ENCODE measurements at regions not wholly inside any gene's neighbourhood (a gene's known extent, or its start where the extent isn't known, plus 50 kb on each side); places are given as distances from the start of the nearest gene placed in this dataset.

DNA sequence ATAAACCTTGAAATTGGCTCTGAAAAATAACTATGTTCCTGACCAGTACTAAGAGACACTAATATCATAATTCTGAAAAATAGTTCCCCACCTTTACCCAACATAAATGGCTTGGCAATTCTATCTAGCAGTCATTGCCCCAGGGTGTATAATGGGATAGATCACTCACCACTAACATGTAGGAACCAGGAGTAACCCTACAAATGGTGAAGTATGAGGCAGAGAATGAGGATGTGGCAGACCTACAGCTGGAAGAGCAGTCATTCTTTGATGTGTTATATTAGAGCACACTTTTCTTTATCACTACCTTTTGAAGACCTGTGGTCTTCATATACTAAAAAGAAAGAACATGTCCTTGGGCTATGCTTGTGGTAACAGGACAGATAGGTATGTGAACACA, 136.5 kb upstream of the SYNDIG1 start:
- DNase-seq, result no peak

DNA sequence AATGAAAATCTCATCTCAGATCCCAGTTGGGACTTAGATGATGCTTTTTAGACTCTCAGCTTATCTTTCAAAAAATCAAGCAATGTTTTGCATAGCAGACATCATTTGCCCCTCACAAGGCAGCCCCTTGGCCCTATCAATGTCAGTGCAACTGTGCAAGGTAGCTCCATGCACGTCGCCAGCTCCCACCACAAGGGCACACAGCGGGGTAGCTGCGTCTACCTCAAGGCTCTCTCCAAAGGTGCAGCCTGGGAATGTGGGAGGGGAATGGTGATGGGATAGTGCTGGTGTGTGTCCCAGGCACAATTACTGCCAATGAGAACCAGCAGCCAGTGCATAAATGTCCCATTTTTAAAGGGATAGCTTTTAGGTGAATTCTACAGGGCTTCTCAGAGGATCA, 137.5 kb upstream of the SYNDIG1 start:
- no peak for DNase-seq

DNA sequence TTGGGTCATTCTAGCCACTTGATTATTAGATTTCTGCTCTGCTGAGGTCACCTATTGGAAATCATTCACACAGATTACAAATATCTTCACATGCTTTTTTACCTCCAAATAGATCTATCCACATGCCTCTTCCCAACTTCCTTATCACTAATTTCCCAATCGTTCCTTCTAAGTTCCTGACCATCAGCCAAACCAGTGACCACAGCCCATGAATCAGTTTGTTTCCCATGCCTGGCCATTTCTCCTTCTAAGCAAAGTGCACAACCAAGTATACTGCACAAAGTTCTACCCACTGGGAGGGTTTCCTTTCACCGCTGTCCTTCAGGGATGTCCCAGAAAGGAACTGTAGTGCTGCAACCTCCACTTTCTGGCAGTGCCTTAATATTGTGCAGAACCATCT, 140.5 kb upstream of the SYNDIG1 start:
- DNase-seq, result no peak

DNA sequence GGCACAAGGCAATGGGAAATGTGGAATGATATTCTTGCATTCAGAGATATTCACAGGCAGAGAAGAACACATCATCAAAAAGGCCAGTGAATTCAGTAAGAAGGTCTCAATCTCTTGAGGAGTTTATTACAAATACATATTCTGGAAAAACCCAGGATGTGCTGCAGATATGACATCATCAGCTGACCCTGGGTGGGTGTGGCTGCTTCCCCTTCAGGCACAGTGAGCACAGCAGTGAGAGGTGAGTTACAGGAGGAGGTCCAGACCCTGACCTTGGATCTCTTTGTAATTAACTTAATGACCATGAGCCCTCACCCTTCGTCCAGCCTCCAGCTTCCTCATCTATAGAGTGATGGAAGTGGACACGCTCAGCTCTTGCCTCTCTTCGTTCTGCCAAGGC, 147.5 kb upstream of the SYNDIG1 start:
- no peak for DNase-seq

DNA sequence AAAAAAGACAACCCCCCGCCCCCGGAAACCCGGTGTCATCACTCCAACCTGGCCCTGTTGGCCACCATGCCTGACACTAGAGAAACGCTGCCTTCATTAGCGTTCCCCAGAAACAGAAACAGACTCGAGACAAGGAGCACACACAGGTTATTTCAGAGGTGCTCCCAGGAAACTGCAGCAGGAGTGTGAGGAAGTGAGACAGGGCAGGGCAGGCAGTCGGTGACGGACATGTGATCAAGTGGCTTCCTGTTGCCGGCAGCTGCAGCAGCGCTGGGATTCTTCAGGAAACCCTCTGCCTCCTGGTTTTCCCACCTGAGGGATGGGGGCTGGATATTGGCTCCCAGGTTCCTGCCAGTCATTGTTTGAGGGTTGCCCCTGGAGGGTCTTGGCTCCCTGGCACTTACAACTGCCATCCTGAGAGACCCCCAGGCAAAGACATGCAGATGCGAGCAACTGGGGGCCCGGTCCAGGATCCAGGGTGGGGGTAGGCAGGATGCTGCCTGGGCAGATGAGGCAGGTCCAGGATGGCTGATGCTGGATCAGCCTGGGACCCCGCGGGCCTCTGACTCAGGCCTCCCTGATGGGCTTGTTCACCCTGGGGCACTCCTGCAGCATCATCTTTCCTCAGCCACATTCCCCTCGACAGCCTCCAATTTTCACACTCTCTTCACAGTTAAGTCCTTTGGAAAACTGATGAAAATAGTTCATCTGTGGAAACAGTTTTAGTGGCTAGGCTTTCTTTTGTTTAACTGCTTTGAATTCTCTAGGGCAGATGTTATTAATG, 150.7 kb upstream of the SYNDIG1 start:
- DNase-seq, result no peak

DNA sequence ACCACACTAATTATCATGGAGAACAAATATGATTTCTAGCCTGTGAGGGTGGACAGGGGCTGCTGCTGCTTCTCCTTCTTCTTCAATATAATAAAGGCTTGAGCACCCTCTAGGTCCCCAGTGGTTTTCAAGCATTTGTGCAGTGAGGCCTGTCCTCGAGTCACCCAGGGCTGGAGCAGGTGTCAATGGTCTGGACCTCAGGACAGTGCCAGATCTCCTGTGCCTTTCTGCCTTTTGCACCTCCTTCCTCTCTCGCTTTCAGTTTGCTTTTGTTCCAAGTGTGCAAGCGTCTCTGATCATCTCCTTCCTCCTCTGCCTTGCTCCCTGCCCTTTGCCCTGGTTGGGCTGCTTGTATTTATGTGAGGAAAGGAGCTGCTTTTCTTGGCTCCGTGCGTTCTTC, 152.2 kb upstream of the SYNDIG1 start:
- no peak for DNase-seq

DNA sequence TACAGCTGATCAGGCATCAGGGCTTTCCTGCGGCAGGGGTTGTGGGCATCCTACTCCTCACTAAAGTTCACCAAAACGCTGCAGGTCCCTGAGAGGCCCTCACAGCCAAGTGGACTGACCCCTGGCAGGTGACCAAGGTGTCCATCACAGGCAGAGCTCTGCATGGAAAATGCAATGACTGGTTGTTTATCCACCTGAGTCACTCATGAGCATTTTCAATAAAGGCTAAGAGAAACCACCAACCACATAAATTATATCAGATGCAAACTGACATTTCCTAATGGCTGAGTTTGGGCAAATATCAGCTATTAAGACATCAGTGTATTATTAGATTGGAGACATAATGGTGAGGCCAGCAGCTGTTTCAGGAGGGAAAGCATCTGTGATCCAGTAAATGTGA, 152.7 kb upstream of the SYNDIG1 start:
- DNase-seq, result no peak

DNA sequence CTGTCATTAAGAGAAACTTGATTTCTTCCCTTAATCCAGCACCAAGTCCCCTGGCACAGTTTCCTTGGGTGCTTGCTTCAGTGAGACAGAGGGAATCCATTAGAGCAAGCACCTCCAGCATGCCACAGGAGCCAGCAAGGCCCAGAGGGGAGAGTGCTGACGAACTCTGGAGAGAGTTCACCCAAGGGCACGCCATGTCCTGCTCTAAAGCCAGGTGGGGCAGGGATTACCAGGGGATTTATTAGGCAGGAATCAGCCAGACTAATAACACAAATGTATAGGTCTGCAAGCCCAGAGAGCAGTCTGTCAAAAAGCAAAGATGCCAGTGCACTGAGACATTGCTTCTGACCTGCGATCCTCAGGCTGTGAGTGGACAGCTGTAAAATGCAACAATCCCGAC, 155.4 kb upstream of the SYNDIG1 start:
- no peak for DNase-seq

DNA sequence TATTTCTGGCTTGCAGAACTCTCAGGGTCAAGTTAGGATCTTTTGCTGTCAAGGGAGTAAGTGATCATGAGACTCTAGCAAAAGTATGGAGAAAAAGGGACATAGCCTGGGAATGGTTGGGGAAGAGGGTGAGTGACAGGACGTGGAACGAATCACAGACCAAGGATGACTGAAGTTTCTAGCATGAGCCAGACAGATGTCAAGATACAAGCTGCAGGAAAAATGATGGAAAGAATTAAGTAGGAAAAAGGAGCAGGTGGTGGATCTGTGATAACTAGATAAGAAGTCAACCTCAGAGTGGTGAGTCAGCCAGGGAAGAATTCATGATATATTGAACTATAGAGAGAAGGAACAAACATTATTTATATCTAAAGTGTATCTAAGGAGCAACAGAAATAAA, 159.8 kb upstream of the SYNDIG1 start:
- DNase-seq, result no peak

DNA sequence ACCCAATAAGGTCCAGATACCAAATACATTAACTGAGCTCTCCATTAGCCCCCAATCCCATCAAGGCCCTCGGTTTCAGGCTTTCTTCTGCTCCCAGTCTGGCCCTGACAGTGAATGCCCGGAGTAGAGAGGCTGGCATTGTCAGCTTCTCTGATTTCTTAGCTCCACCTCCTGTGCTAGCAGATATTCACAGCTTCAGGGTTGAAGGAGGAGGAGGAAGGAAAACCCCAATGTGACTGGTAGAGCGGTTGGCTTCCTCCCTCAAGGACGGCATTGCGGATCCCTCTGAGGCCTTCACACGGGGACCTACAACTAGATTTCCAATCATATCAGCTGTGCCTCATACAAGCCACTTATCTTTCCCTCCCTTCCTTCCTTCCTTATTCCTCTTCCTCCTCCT, 164.1 kb upstream of the SYNDIG1 start:
- no peak for DNase-seq

DNA sequence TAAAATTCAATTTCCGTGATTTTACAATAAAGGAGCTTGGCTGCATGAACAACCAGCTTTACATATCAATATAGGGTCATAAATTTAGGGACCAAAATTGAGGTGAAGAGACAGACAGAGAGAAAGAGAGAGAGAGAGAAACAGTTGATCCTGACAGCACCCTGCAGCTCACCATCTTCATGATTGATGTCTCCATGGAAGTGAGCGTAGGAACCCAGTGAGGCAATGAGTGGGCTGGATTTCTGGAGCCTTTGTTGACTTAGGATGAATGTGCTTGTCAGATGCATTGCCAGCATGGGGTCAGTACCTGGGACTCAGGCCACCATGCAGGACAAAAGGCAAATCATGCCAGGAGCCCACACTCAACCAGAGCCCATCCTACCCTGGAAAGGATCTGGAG, 165.1 kb upstream of the SYNDIG1 start:
- DNase-seq, result no peak

DNA sequence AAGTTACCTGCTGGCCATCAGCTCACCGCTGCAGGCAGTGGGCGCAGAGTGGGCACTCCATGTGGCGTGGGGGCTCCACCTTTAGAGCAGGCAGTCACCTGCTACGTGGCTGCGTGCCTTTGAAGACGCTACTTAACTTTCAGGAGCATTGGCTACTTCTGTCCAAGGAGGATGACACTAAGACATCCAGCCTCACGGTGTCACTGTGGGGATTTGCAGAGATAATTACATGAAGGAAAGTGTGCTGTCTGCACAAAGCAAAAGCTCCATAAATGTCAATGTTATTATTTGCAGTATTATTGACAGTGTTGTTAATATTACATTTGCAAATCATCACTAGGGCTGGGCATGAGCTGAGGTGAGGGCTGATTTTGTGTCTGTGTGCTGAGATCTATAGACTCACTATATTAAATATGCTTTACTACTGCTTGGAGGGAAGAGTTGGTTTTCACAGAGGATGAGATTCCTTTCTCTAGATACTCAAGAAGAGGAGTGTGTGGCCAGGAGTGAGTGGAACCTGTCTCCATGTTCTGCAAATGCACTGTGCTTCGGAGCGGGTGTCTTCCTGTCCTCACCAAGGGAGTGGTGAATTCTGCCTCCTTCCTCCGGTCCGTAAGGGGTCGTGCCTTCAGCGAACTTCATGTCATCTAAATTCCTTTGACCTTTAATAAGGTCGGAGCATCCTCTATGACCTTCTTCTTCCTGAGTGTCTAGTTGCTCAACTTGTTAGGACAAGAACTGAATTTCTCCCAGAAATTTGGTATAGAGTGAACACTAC, 165.8 kb upstream of the SYNDIG1 start:
- peak; percentile 38 to 43 for DNase-seq

DNA sequence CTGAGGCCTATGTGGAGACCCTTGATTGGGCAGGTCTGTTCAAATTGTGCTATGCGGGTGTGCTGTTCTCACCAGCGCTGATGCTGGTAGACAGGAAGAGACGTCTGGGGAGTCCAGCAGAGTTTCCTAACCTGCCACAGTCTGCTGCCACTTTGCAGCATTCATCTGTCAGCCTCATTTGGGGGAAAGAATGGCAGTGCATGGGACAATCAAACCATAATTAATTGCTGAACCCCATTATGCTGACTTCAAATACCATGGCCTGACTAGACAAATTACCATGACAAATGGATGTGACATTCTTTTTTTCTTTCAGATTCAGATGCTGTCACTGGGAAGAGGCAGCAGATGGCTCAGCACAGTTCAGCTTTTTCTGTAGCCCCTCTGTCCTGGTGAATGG, 171.4 kb upstream of the SYNDIG1 start:
- DNase-seq, result no peak

DNA sequence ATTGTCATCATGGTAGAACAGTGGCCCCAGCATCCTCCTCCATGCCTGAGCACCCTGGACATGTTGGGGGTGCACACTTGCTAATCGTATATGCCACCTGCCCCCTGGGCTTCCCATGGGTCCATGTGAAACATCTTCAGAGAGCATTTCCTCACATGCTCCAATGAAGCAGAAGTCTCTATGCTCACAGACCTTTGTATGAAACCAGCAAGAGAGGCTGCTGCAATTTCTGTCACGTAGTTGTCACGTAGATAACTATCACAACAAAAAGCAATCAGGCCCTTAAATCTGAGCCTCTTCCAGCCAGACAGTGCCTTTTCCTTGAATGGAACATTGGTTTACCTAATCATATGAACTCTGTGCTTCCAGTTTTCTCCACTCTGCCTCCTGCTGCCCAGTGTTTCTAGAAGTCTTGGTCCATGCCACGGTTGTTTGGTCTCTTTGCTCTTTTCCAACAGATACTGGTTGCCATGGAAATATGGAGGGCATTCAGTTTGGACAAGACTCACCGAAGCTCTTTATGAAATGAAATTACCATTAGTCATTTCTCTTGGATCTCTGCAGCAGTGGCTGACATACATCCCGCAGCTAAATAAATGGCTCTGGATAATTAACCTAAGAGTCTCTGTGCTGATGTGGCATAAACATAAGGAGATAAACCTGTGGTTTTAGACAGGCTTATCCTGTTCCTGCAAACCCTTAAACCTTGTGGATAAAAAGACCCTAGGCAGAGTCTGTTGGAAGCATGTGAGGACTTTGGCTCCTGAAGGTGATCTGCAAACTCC, 172.8 kb upstream of the SYNDIG1 start:
- DNase-seq, result no peak

DNA sequence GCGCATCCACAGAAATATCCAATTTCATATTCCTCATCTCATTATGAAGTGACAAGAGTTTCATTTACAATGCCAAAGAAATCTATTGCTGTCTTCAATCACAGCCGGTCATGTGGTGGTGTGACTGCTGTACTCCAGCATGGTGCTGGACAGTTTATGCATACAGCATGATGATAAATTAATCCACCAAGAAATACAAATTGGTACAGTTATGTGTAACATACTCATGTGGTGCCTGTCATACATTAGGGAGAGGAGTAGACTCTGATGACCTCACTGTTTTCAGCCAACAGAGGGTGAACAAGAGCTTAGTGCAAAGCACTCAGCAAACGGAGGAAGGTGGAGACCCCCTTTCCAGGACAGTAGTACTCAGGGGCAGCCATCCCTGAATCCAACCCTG, 178.4 kb upstream of the SYNDIG1 start:
- no peak for DNase-seq

DNA sequence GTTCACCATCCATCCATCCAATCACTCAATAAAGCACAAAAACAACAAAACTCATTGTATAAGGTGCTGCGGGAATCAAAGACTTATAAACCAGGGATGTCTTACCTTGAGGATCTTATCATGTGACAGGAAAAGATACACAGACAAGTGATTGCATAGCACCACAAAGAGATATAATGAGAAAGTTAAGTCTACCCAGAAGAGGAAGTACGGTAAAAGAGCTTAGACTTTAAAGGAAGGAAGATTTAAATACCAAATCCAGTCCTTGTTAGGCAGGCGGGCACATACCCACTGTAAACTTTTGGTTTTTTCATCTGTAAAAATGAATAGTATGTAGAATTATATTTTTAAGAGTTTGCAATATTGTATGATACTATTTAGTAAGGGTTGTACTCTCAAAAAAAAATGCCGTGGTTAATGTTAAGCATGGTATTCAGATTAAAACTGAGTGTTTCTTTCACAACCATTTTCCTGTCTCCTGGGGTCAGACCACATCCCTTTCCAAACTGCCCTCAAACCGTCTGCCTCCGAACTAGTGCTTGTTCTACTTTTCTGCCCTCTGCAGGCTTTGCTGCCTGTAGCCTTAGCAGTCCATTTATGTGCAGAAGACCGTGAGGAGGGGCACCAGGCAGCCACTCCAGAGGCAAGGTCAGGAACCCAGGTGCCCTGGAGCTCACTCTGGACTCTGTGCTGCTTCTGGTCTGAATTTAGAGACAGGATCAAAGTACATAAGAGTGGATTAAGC, 179.5 kb upstream of the SYNDIG1 start:
- DNase-seq, result peak in 1 of 2 donors; percentile 7

DNA sequence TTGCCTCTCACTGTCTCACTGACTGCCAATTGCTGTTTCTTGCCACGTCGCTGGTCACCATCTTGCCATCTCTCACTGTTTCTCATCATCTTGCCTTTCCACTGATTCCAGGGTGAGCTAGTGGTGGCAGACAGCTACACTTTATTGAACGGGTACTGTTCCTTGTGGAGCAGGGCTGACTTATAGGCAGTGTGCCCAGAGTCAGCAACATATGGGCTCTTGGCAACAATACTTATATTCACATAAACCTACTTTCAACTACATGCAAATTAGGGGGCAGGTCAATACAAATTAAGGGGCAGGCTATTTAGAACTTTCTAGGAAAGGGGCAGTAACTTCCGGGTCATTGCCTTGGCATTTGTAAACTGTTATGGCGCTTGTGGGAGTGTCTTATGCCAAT, 186.2 kb upstream of the SYNDIG1 start:
- no peak for DNase-seq

DNA sequence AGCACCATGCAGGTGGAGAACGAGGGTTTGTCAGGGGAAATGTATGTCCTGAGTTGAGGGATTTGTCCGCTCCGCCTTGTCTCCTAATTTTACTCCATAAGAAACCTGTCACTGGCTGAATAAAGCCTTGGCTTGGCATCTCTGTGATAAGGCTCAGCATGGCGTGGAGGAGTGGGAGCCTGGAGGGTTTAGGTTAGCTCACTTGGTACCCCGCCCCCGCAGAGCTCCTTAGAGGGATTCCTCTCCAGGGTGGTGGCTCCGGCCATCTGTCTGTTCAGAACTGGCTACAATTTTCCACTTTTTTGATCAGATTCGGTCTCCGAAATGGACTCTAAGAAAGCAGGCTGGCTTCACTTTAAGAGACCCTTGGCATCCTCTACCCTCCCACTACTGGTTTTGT, 192.2 kb upstream of the SYNDIG1 start:
- DNase-seq, result no peak

DNA sequence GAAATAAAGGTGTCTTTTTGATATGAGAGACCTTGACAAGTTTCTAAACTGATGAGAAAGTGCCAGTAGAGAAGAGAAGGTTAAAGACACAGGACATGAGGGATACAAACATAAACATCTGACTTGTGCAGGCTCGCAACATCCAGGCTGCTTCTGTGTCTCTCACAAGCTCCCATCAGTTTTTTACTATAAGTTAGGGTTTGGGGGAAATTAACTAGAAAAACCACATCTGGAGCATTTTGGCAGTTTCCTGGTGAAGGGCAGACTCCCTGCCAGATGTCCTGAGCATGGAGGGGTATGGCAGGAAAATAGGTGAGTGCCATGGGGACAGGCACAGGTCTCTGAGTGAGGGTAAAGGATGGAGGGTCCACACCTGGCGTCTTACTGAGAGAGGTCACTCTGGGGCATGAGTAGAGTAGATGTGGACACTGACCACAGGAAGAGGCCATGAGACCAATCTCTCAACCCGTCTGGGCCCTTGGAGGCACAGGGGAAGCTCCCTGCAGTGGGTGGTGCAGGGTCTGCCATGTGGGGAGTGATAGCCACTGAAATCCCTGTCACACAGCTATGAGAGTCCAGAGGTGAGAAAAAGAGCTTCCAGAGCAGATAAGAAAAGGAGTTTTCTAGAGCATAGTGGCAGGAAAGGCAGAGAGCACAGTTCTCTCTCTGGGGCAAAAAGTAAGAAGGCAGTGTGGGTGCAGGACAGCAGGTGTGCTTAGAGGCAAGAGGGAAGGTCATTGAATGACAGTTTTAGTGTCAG, 193.3 kb upstream of the SYNDIG1 start:
- DNase-seq, result no peak

DNA sequence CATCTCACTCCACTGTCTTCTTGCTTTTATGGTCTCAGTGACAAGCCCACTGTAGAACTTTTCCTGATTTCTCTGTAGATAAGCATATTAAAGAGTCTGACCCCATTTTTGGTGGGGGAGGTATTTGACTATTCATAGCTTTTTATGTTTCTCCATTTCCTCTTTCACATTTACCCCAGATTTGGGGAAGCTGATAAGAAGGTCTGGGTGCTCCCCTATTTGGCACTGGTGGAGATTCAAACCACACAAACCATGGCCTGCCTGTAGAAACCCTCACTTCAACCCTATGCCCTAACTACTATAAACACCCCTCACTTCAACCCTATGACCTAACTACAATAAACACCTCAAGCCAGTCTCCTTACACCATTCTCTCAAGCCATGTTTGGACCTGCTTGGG, 196.2 kb upstream of the SYNDIG1 start:
- DNase-seq, result no peak

DNA sequence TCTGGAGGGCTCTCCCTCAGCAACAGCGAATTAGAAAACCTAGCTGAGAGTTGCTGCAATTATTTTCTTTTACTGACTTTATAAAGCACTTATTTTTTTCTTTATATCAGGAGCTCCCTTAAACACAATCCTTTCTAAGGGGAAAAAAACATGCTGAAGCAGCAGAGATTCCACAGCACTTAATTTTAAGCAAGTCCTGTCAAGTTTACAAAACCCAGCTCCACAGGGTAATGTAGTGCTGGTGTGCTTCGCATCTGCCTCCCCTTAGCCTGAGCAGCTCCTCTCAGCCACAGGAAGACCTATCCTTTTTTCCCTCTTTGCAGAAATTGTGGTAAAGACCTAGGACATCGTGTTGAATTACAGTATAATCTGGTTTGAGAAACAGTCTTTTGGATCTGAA, 208.1 kb upstream of the SYNDIG1 start:
- no peak for DNase-seq

DNA sequence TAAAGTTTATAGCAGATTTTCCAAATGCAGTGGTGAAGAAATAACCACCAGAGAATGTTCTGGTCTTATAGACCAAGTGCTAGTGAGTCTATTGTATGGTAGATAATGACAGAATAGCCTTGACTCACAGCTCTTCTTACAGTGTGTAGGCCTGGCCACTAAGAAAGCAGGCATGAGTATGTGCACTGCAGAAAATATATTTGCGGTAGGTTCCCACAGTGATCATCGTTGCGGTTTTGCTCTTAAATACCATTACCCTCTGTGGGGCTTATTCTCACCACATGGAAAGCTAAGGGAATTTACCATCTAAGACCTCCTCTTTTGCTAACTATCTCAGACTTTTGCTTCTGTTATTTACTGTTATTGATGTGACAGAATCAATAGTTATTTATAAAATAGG, 212.3 kb upstream of the SYNDIG1 start:
- no peak for DNase-seq
